Natural killer cell (primary cell): ENCODE measurements at regions not wholly inside any gene's neighbourhood (a gene's known extent, or its start where the extent isn't known, plus 50 kb on each side); places are given as distances from the start of the nearest gene placed in this dataset.

Experiments
- ATAC-seq, 3 donors: fragments of 150-1000 bp in 2 of 3; fragments of 200-7000 bp in 1 of 3; cut with Tn5 transposase; 1 replicate in 1 of 3; 2 replicates in 2 of 3; pipeline ENCODE4 v1.10.0; 2021; ENCODE audit warnings: mild to moderate bottlenecking in 2 of 3, moderate library complexity in 2 of 3
- DNase-seq, 2 donors: peaks; one replicate each; pipeline versions ENCODE4 v3.0.0 to v3.0.0-alpha.2; 2013 to 2021; ENCODE audit warnings: mixed read lengths in 1 of 2
- H3K27ac ChIP-seq: one replicate; pipeline ENCODE4 v1.5.1; 2013; ENCODE audit warnings: mild to moderate bottlenecking, low read length
- H3K27me3 ChIP-seq: one replicate; pipeline ENCODE4 v1.6.1; 2013; ENCODE audit warnings: low read length; ENCODE audit not compliant: control insufficient read depth, insufficient read depth
- H3K36me3 ChIP-seq: one replicate; pipeline ENCODE4 v1.6.1; 2013; ENCODE audit warnings: low read length; ENCODE audit not compliant: control insufficient read depth, insufficient read depth
- H3K4me1 ChIP-seq: one replicate; pipeline ENCODE4 v1.6.1; 2013; ENCODE audit warnings: low read length; ENCODE audit not compliant: control insufficient read depth, insufficient read depth
- H3K4me3 ChIP-seq: one replicate; pipeline ENCODE4 v1.5.1; 2013; ENCODE audit warnings: low read length
- H3K9me3 ChIP-seq: one replicate; pipeline ENCODE4 v1.6.1; 2013; ENCODE audit warnings: low read length; ENCODE audit not compliant: control insufficient read depth, insufficient read depth
- H3K27ac Mint-ChIP-seq, 2 donors: one replicate each; pipeline ENCODE4 v1.8.0; 2022; ENCODE audit warnings: mild to moderate bottlenecking in 2 of 2, mixed read lengths in 2 of 2, moderate library complexity in 1 of 2
- H3K27me3 Mint-ChIP-seq, 2 donors: one replicate each; pipeline ENCODE4 v1.8.0; 2022; ENCODE audit warnings: low read depth in 2 of 2, mixed read lengths in 2 of 2
- H3K36me3 Mint-ChIP-seq: one replicate; pipeline ENCODE4 v1.8.0; 2022; ENCODE audit warnings: mixed read lengths
- H3K4me1 Mint-ChIP-seq, 2 donors: one replicate each; pipeline ENCODE4 v1.8.0; 2022; ENCODE audit warnings: mixed read lengths in 2 of 2
- H3K4me3 Mint-ChIP-seq: one replicate; pipeline ENCODE4 v1.8.0; 2022; ENCODE audit warnings: mild to moderate bottlenecking, moderate library complexity, mixed read lengths
- H3K9me3 Mint-ChIP-seq, 2 donors: one replicate each; pipeline ENCODE4 v1.8.0; 2022; ENCODE audit warnings: mixed read lengths in 2 of 2
- CTCF ChIP-seq: fragments of 200-600 bp; IDR thresholded peaks from one replicate; pipeline ENCODE4 v1.8.0; 2022; ENCODE audit warnings: antibody characterized with exemption
- WGBS: methylation state at CpG from one replicate; pipeline ENCODE4 v1.1.7; 2013; ENCODE audit warnings: missing lambda C conversion rate; ENCODE audit not compliant: insufficient coverage; 5-methylcytosine and 5-hydroxymethylcytosine counted together
- intact Hi-C: fragments of 100-400 bp; cut with micrococcal nuclease; formaldehyde crosslinking; loops from one replicate; pipeline ENCODE4 v1.14.2; 2022

- H3K36me3 Mint-ChIP-seq, result peaks cover 8% of the 10 kb centered on the region
- ATAC-seq, result no peak
- H3K9me3 Mint-ChIP-seq, result peaks cover 14 to 23% of the 10 kb centered on the region in 2 donors
- no peaks in the 10 kb centered on the region for H3K4me1 ChIP-seq
- no peak overlapping the region for H3K4me3 Mint-ChIP-seq
- no peaks in the 10 kb centered on the region for H3K9me3 ChIP-seq
- H3K4me1 Mint-ChIP-seq, result no peaks in the 10 kb centered on the region
- no peak overlapping the region for H3K27ac Mint-ChIP-seq
- H3K27me3 ChIP-seq, result no peaks in the 10 kb centered on the region
- H3K36me3 ChIP-seq, result no peaks in the 10 kb centered on the region
- intact Hi-C loops, result no loop called here
- H3K27me3 Mint-ChIP-seq, result no peaks in the 10 kb centered on the region
- no peak overlapping the region for H3K4me3 ChIP-seq
- DNase-seq, result no peak
- 80% methylated on average over 4 of the region's 4 CpGs for WGBS
- no peak overlapping the region for H3K27ac ChIP-seq
- no peak for TF ChIP-seq CTCF
Measured at GRCh38 chr6:92848459-92848858, 570.9 kb downstream of the EPHA7 start.

- Histone ChIP-seq H3K4me1 (no peaks in the 10 kb centered on the region), H3K36me3 (no peaks in the 10 kb centered on the region), H3K9me3 (no peaks in the 10 kb centered on the region), H3K4me3 (no peak overlapping the region), H3K27ac (no peak overlapping the region), H3K27me3 (no peaks in the 10 kb centered on the region)
- ATAC-seq (no peak), DNase-seq (no peak)
- Mint-ChIP-seq H3K36me3 (peaks cover 8% of the 10 kb centered on the region), H3K9me3 (peaks cover 16 to 25% of the 10 kb centered on the region in 2 donors), H3K4me1 (no peaks in the 10 kb centered on the region), H3K27ac (no peak overlapping the region), H3K27me3 (no peaks in the 10 kb centered on the region), H3K4me3 (no peak overlapping the region)
- intact Hi-C loops, result no loop called here
- TF ChIP-seq CTCF, result no peak
Measured at GRCh38 chr6:92847988-92848387, 571.4 kb downstream of the EPHA7 start.

- H3K36me3 Mint-ChIP-seq, result no peaks in the 10 kb centered on the region
- no peak for DNase-seq
Measured at GRCh38 chr6:92840246-92840930, 579.0 kb downstream of the EPHA7 start.

More at GRCh38 chr6:92840246-92840930, 579.0 kb downstream of the EPHA7 start:
- Histone ChIP-seq H3K4me1 (no peaks in the 10 kb centered on the region), H3K36me3 (no peaks in the 10 kb centered on the region), H3K27ac (no peak overlapping the region), H3K9me3 (no peaks in the 10 kb centered on the region), H3K27me3 (no peaks in the 10 kb centered on the region), H3K4me3 (no peak overlapping the region)
- 92% methylated on average over 2 of the region's 4 CpGs for WGBS
- intact Hi-C loops, result no loop called here
- H3K4me1 Mint-ChIP-seq, result no peaks in the 10 kb centered on the region
- no peak overlapping the region for H3K27ac Mint-ChIP-seq
- peaks cover 6 to 9% of the 10 kb centered on the region in 2 donors for H3K9me3 Mint-ChIP-seq
- TF ChIP-seq CTCF, result no peak
- H3K4me3 Mint-ChIP-seq, result no peak overlapping the region
- no peaks in the 10 kb centered on the region for H3K27me3 Mint-ChIP-seq
- no peak for ATAC-seq
